Kidney (tissue), 13 donors: ENCODE measurements at regions not wholly inside any gene's neighbourhood (a gene's known extent, or its start where the extent isn't known, plus 50 kb on each side); places are given as distances from the start of the nearest gene placed in this dataset.

Experiments
- DNase-seq, 5 donors: peaks; one replicate each; pipeline ENCODE4 v3.0.0-alpha.2; 2013 to 2020
- FAIRE-seq: peaks from 2 replicates; lab custom pipeline; 2012; peaks lifted over from hg19 to GRCh38; lab: Jason Lieb, UNC
- H3K27ac ChIP-seq, 2 donors: one replicate each; pipeline ENCODE4 v1.7.0; 2013; ENCODE audit warnings: low read depth in 2 of 2, low read length in 2 of 2, inconsistent platforms in 1 of 2
- H3K27me3 ChIP-seq: one replicate; pipeline ENCODE4 v1.7.1; 2013; ENCODE audit warnings: low read length, inconsistent platforms; ENCODE audit not compliant: control insufficient read depth, insufficient read depth
- H3K36me3 ChIP-seq, 3 donors: one replicate each; pipeline versions ENCODE4 v1.7.0 to v1.7.1; 2013; ENCODE audit warnings: low read length in 3 of 3, control low read depth in 1 of 3, inconsistent platforms in 1 of 3; ENCODE audit not compliant: insufficient read depth in 3 of 3, control insufficient read depth in 2 of 3
- H3K4me1 ChIP-seq, 3 donors: one replicate each; pipeline versions ENCODE4 v1.7.0 to v1.7.1; 2013; ENCODE audit warnings: low read length in 3 of 3, inconsistent platforms in 1 of 3, low read depth in 1 of 3; ENCODE audit not compliant: control insufficient read depth in 2 of 3, insufficient read depth in 2 of 3
- H3K4me3 ChIP-seq, 3 donors: one replicate each; pipeline versions ENCODE4 v1.7.0 to v1.8.1; 2013; ENCODE audit warnings: low read length in 3 of 3, control low read depth in 1 of 3, inconsistent platforms in 1 of 3
- H3K9ac ChIP-seq, 3 donors: one replicate each; pipeline versions ENCODE4 v1.7.0 to v1.7.1; 2013; ENCODE audit warnings: low read length in 3 of 3, control low read depth in 1 of 3, inconsistent platforms in 1 of 3
- H3K9me3 ChIP-seq, 3 donors: one replicate each; pipeline versions ENCODE4 v1.7.0 to v1.7.1; 2013; ENCODE audit warnings: low read length in 3 of 3, control low read depth in 1 of 3, inconsistent platforms in 1 of 3; ENCODE audit not compliant: control insufficient read depth in 2 of 3, insufficient read depth in 1 of 3
- intact Hi-C: fragments of 100-400 bp; cut with DNase I; formaldehyde crosslinking; loops from one replicate; pipeline ENCODE4 v1.11.1; 2022
- TF ChIP-seq, protein P1 (sequence below): IDR thresholded peaks from 3 replicates; pipeline ENCODE4 v1.5.1; 2012; ENCODE audit warnings: mild to moderate bottlenecking, moderate library complexity, borderline replicate concordance; ENCODE audit not compliant: insufficient read depth; ENCODE audit errors: extremely low read depth
- donor health status: control.
- donor health status: control.
- donor health status: control.
- donor health status: control.
- donor health status: control.
- donor health status: DM: yes; HTN: yes; CAD: no.
- donor health status: Normal renal cell carcinoma (clear cell type).

DNA sequence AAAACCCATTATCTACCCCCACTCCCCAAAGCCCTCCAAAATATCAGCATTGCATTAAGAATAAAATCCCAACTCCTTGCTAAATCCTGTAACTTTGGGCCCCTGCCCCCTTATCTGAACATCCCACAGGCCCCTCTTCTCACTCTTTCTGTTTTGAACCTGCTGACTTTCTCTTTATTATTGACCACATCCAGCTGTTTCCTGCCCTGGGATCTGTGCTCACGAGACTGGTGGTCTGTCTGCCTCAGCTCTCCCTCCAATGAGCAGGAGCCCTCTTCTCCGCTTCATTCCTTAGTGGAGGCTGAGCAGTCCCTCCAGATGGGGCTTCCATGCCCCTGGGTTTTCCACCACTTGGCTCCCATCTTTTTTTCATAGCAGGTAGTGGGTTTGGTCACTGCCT, 116.9 kb downstream of the ACKR3 start:
- Histone ChIP-seq H3K4me3 (no peak overlapping the region), H3K4me1 (no peaks in the 10 kb centered on the region), H3K9ac (no peak overlapping the region), H3K27ac (no peak overlapping the region), H3K9me3 (no peaks in the 10 kb centered on the region), H3K36me3 (no peaks in the 10 kb centered on the region), H3K27me3 (no peaks in the 10 kb centered on the region)
- TF ChIP-seq, protein P1, sequence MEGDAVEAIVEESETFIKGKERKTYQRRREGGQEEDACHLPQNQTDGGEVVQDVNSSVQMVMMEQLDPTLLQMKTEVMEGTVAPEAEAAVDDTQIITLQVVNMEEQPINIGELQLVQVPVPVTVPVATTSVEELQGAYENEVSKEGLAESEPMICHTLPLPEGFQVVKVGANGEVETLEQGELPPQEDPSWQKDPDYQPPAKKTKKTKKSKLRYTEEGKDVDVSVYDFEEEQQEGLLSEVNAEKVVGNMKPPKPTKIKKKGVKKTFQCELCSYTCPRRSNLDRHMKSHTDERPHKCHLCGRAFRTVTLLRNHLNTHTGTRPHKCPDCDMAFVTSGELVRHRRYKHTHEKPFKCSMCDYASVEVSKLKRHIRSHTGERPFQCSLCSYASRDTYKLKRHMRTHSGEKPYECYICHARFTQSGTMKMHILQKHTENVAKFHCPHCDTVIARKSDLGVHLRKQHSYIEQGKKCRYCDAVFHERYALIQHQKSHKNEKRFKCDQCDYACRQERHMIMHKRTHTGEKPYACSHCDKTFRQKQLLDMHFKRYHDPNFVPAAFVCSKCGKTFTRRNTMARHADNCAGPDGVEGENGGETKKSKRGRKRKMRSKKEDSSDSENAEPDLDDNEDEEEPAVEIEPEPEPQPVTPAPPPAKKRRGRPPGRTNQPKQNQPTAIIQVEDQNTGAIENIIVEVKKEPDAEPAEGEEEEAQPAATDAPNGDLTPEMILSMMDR = no peak
- DNase-seq (peak in 3 of 5 donors; percentile 18 to 88 (median 43)), FAIRE-seq (no peak)
- intact Hi-C loops = no loop called here

- intact Hi-C loops = no loop called here
- H3K9me3 ChIP-seq = no peaks in the 10 kb centered on the region
- TF ChIP-seq, protein P1 = no peak
- DNase-seq = no peak
- no peaks in the 10 kb centered on the region for H3K36me3 ChIP-seq
- H3K9ac ChIP-seq = no peak overlapping the region
- H3K4me1 ChIP-seq = no peaks in the 10 kb centered on the region
- no peaks in the 10 kb centered on the region for H3K27me3 ChIP-seq
- no peak overlapping the region for H3K27ac ChIP-seq
- no peak overlapping the region for H3K4me3 ChIP-seq
- no peak for FAIRE-seq
Measured at GRCh38 chr2:236687296-236687965, 117.8 kb downstream of the ACKR3 start.

GRCh38 chr2:236688157-236688556, 118.5 kb downstream of the ACKR3 start:
- Histone ChIP-seq H3K9me3 (no peaks in the 10 kb centered on the region), H3K27ac (no peak overlapping the region), H3K4me1 (no peaks in the 10 kb centered on the region), H3K36me3 (no peaks in the 10 kb centered on the region), H3K4me3 (no peak overlapping the region), H3K27me3 (no peaks in the 10 kb centered on the region), H3K9ac (no peak overlapping the region)
- FAIRE-seq (no peak), DNase-seq (no peak)
- intact Hi-C loops = no loop called here
- TF ChIP-seq, protein P1 = no peak
